Thymus (tissue), 11 donors: ENCODE measurements at regions not wholly inside any gene's neighbourhood (a gene's known extent, or its start where the extent isn't known, plus 50 kb on each side); places are given as distances from the start of the nearest gene placed in this dataset.

Experiments used
- DNase-seq, 9 donors: peaks; one replicate each; pipeline ENCODE4 v3.0.0-alpha.2; 2013; ENCODE audit warnings: low spot score in 9 of 9, low read depth in 6 of 9, missing footprints in 1 of 9
- H3K27ac ChIP-seq, 2 donors: one replicate each; pipeline ENCODE4 v1.5.1; 2013; ENCODE audit warnings: control low read depth in 1 of 2, low read depth in 1 of 2, low read length in 1 of 2, mild to moderate bottlenecking in 1 of 2, moderate library complexity in 1 of 2
- H3K27me3 ChIP-seq, 2 donors: one replicate each; pipeline ENCODE4 v1.5.1; 2013; ENCODE audit warnings: low read length in 1 of 2; ENCODE audit not compliant: control insufficient read depth in 2 of 2, insufficient read depth in 1 of 2
- H3K36me3 ChIP-seq, 2 donors: one replicate each; pipeline ENCODE4 v1.5.1; 2013; ENCODE audit warnings: low read length in 1 of 2, mild to moderate bottlenecking in 1 of 2, moderate library complexity in 1 of 2; ENCODE audit not compliant: control insufficient read depth in 2 of 2, insufficient read depth in 2 of 2
- H3K4me1 ChIP-seq, 2 donors: one replicate each; pipeline ENCODE4 v1.5.1; 2013; ENCODE audit warnings: low read length in 2 of 2; ENCODE audit not compliant: control insufficient read depth in 2 of 2, insufficient read depth in 2 of 2
- H3K4me3 ChIP-seq, 2 donors: one replicate each; pipeline ENCODE4 v1.5.1; 2013; ENCODE audit warnings: low read length in 2 of 2, control low read depth in 1 of 2, mild to moderate bottlenecking in 1 of 2
- H3K9me3 ChIP-seq, 2 donors: one replicate each; pipeline ENCODE4 v1.5.1; 2013; ENCODE audit warnings: low read length in 1 of 2, mild to moderate bottlenecking in 1 of 2; ENCODE audit not compliant: control insufficient read depth in 2 of 2, insufficient read depth in 1 of 2
- WGBS: extraction: QIAGEN DNeasy Blood & Tissue Kit; methylation state at CpG from one replicate; pipeline ENCODE4 v1.1.7; 2013; 5-methylcytosine and 5-hydroxymethylcytosine counted together
- donor health status: healthy.

DNA sequence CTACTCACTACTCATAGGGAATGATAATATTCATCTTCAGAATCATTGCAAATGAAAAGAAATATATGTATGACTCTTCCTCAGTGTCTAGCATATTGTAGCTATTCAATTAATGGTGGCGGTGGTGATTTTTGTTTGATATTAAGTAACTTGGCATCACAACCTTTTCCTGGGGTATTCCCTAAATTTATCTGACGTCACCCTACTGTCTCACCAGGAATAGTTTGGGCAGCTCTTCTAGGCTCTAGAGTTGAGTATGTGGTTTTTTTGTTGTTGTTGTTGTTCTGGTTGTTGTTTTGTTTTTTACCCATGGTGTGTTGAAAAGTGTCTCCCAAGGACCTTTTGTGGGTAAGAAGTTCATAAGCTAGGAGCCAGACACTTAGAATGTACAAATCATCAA is 1320.3 kb upstream of the LRRTM1 start:
- no peak overlapping the region for H3K4me3 ChIP-seq
- DNase-seq: no peak
- H3K27me3 ChIP-seq: no peaks in the 10 kb centered on the region
- H3K9me3 ChIP-seq: peaks cover 0 to 4% of the 10 kb centered on the region in 2 donors
- 70% methylated on average over 2 of the region's 2 CpGs for WGBS
- no peaks in the 10 kb centered on the region for H3K36me3 ChIP-seq
- no peak overlapping the region for H3K27ac ChIP-seq
- no peaks in the 10 kb centered on the region for H3K4me1 ChIP-seq

DNA sequence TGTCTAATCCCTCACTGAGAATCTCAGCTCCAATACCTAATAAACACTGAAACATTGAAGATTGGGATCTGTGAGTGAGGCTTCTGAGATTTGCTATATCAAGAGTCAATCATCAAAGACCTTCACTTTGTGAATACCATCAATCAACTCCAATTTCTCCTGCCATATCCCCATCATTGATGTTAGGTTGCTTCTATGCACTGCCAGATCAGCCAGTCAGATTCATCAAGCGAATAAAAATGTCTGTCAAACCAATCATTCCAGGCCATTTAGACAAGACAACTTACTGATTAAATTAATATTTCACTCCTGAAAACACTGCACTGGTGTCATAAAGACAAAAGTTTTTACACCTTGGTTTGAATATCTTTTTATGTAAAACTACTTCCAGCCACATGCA is 1295.5 kb upstream of the LRRTM1 start:
- WGBS: 90% methylated on average over 1 of the region's 1 CpG
- Histone ChIP-seq H3K36me3 (no peaks in the 10 kb centered on the region), H3K4me1 (no peaks in the 10 kb centered on the region)

DNA sequence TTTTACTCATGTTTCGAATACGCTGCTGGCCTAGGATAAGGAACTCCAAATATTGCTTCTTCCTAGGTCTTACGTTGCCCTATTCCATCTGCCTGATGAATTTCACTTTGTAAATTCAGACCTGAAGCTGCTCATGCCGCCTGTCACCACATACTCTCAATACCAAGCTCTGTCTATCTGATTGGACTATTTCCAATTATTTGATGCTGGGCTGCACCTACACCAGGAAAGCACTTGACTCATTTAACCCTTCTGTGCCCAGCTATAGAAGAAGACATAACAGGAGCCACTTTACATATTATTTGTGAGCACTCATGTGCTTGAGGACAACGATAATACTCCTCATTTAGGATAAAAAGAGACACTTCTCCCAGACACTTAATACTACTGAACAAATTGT is 1293.9 kb upstream of the LRRTM1 start:
- WGBS: 80% methylated on average over 5 of the region's 5 CpGs
- no peak for DNase-seq
- no peak overlapping the region for H3K27ac ChIP-seq
- no peaks in the 10 kb centered on the region for H3K4me1 ChIP-seq
- no peaks in the 10 kb centered on the region for H3K36me3 ChIP-seq
- no peaks in the 10 kb centered on the region for H3K27me3 ChIP-seq
- no peak overlapping the region for H3K4me3 ChIP-seq
- H3K9me3 ChIP-seq: peaks cover 0 to 4% of the 10 kb centered on the region in 2 donors

More for the DNA sequence above, 1295.5 kb upstream of the LRRTM1 start:
- H3K27me3 ChIP-seq: no peaks in the 10 kb centered on the region
- no peak overlapping the region for H3K27ac ChIP-seq
- no peak overlapping the region for H3K4me3 ChIP-seq
- H3K9me3 ChIP-seq: peaks cover 0 to 4% of the 10 kb centered on the region in 2 donors
- no peak for DNase-seq

DNA sequence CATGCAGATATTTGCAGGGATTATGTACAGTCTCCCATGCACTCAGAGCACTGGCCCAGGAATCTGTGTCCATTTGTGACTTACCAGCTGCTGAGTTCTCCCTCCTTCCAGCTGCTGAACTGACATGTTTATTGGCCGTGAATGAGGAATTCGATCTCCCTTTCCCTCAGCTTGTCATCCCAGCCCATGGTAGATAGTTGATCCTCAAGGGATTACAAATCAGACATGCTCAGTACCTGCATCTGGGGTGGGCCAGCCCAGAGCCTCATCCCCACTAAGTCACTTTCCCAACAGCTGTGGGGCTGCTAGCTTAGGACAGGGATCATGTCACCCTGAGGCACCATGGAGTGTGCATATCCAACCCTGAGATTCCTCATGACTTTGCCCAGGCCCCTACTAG is 1284.9 kb upstream of the LRRTM1 start:
- Histone ChIP-seq H3K4me3 (no peak overlapping the region), H3K36me3 (no peaks in the 10 kb centered on the region), H3K9me3 (no peaks in the 10 kb centered on the region), H3K27me3 (no peaks in the 10 kb centered on the region), H3K4me1 (no peaks in the 10 kb centered on the region), H3K27ac (no peak overlapping the region)
- WGBS: 88% methylated on average over 2 of the region's 2 CpGs
- no peak for DNase-seq

DNA sequence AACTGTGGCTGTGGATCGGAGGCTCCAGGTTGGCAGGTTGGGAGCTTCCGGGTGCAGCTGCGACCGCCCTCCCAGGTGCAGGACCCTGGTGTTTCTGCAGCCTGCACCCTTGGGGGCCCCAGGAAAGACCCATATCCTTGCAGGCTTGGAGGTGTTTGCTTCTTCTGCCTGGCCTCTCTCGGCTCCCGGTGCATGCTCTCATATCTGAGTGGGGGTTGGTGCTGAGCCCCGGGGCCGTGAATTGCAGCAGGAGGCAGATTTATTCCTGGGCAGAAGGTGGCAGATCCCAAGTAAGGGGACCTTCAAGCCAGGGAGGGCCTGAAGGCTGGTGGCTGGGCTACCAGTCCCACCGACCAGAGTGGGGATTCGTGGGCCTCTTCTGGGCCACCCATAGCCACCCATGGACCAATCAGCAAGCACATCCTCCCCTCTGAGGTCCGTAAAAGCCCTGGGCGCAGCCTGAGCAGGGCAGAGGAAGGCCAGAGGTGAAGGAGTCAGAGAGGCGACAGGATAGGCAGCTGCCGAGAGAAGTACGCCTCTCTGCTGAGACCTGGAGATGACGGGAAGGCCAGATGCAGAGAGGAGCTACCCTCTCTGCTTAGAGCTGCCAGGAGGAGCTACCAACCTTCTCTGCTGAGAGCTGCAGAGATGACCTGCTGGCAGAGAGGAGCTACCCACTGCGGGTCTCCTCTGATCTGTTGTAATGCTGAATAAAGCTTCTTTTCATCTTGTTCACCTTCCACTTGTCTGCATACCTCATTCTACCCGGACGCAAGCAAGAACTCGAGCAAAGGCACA is 1279.0 kb upstream of the LRRTM1 start:
- 95% methylated on average over 20 of the region's 20 CpGs for WGBS
- H3K4me1 ChIP-seq: no peaks in the 10 kb centered on the region

DNA sequence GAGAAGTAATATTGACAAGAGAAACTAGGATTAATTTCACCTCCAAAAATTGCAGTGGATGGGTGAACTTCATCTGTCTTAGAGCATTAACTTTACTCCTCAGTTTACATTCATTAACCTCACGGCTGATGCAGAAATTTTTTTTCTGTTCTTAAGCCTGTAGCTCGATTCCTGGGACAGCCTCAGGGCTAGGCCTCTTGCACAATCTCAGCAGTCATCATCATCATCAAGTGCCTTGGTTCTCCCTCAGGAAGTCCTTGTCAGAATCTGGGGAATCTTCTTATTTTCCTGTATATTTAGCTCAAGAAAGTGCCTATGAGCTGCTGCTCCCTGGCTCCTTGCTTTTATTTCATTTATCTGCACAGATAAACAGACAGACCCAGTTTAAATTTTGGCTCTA is 1272.2 kb upstream of the LRRTM1 start:
- H3K4me3 ChIP-seq: no peak overlapping the region
- no peak for DNase-seq
- H3K27me3 ChIP-seq: no peaks in the 10 kb centered on the region
- 79% methylated on average over 2 of the region's 2 CpGs for WGBS
- no peak overlapping the region for H3K27ac ChIP-seq
- no peaks in the 10 kb centered on the region for H3K9me3 ChIP-seq
- H3K4me1 ChIP-seq: no peaks in the 10 kb centered on the region
- no peaks in the 10 kb centered on the region for H3K36me3 ChIP-seq

More for the DNA sequence above, 1279.0 kb upstream of the LRRTM1 start:
- H3K9me3 ChIP-seq: peaks cover 0 to 14% of the 10 kb centered on the region in 2 donors
- no peak for DNase-seq
- H3K4me3 ChIP-seq: no peak overlapping the region
- H3K27ac ChIP-seq: no peak overlapping the region
- no peaks in the 10 kb centered on the region for H3K27me3 ChIP-seq
- no peaks in the 10 kb centered on the region for H3K36me3 ChIP-seq

DNA sequence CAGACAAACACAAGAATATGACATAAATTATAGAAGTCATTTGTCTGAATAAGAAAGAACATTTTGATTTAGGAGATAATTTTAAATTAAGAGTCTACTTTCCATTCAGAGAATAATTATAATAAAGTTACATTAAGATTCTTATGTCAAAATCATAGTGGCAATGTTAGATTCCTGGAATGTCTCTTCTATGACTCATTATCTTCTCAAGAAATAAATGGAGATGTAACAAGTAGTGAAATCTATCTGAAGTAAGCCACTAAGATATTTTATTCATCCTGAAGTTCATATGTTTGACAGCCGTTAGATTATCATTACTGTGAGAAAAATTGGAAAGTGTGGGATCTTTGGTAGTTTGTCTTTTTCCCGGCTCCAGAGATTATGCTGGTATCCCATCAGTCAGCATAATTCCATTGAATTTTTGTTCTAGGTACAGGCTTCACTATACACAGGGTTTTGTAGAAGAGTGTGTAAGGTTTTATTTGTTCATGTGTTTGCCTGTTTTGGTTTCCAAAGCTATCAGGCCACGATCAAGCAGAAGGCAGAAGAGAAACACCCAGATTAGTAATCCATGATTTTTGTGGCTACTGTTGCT is 1246.6 kb upstream of the LRRTM1 start:
- H3K4me3 ChIP-seq: no peak overlapping the region
- H3K9me3 ChIP-seq: no peaks in the 10 kb centered on the region
- H3K27me3 ChIP-seq: no peaks in the 10 kb centered on the region
- no peak overlapping the region for H3K27ac ChIP-seq
- H3K36me3 ChIP-seq: no peaks in the 10 kb centered on the region
- 95% methylated on average over 3 of the region's 3 CpGs for WGBS
- H3K4me1 ChIP-seq: no peaks in the 10 kb centered on the region
- DNase-seq: no peak

DNA sequence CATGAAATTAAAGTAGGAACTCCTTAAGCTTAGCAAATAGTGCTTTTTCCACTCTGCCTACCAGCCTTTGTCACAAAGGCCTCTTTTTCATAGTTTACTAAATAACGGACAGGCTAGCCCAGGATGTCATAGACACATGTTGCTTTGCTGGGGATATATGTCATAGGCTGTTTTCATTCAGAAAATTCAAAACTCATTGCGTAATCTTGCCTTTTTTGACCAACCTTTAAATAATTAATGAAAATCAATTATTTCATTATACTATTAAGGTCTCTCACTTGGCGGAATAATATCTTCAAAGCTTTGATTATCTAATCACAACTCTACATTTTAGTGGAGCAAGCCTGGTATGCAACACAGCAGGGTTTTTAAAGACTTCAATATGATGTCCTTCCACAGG is 1245.7 kb upstream of the LRRTM1 start:
- Histone ChIP-seq H3K27ac (no peak overlapping the region), H3K4me1 (no peaks in the 10 kb centered on the region), H3K27me3 (no peaks in the 10 kb centered on the region), H3K4me3 (no peak overlapping the region), H3K9me3 (no peaks in the 10 kb centered on the region), H3K36me3 (no peaks in the 10 kb centered on the region)
- DNase-seq: no peak
- WGBS: 92% methylated on average over 3 of the region's 3 CpGs

DNA sequence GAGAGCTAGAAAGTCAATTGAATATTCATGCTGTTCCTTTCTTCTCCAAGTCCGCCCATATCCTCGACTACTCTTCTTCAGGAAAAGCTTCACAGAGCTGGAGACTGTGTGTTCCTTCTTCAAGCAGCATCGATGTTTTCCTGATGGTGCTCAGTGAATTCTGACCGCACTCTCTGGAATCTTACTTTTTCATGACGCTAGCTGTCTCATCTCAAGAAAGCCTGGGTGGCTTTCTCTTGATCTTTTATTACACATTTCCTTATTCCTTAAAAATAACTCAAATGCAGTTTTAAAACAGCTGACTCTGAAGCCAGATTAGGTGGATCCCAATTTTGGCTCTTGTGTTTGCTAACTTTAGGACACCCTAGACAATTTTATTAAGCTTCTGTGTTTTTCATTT is 1245.1 kb upstream of the LRRTM1 start:
- Histone ChIP-seq H3K9me3 (no peaks in the 10 kb centered on the region), H3K4me3 (no peak overlapping the region), H3K4me1 (no peaks in the 10 kb centered on the region), H3K36me3 (no peaks in the 10 kb centered on the region), H3K27me3 (no peaks in the 10 kb centered on the region), H3K27ac (no peak overlapping the region)
- WGBS: 86% methylated on average over 5 of the region's 5 CpGs
- DNase-seq: no peak
